H1 (cell line): ENCODE measurements at regions not wholly inside any gene's neighbourhood (a gene's known extent, or its start where the extent isn't known, plus 50 kb on each side); places are given as distances from the start of the nearest gene placed in this dataset.

Source experiments
- CTCF ChIP-seq, 3 experiments: IDR thresholded peaks; 1 replicate in 2 of 3; 2 replicates in 1 of 3; pipeline versions ENCODE4 v1.5.1 to v1.6.1; 2011; ENCODE audit warnings: low read length in 3 of 3, mild to moderate bottlenecking in 3 of 3, inconsistent platforms in 2 of 3, low read depth in 1 of 3, moderate library complexity in 1 of 3; ENCODE audit not compliant: insufficient read depth in 1 of 3; ENCODE audit errors: control extremely low read depth in 1 of 3
- EGR1 ChIP-seq: IDR thresholded peaks from 2 replicates; pipeline ENCODE4 v1.6.1; 2011; ENCODE audit warnings: low read depth, low read length, borderline replicate concordance
- TBP ChIP-seq: IDR thresholded peaks from 2 replicates; pipeline ENCODE4 v1.6.1; 2011; ENCODE audit warnings: low read depth, low read length, improper control_type of control experiment

DNA sequence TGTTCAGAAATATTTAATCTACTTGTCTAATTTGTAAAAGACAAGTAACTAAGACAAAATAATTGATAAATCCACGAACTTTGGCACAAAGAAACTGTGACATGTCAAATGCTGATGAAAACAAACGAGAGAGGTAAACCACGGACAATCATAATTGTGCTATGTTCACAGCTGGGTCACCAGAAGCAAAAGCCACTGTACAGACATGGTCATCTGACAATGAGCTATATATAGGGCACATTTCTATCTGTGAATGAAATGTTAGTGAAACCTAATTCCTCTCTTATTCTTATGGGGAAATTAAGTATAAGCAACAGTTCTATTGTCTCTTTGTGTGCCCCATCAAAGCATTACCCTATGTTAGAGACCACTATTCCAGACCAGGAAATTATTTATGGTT lies 444.0 kb upstream of the TRAM1L1 start:
- TF ChIP-seq CTCF (IDR thresholded peaks at IDR 0.05; ENCODE audit: control extremely low read depth in 1 of 3, insufficient read depth in 1 of 3, low read depth in 1 of 3, low read length in 3 of 3) (no peak), TBP (no peak), EGR1 (no peak)
